D721Med (cell line): ENCODE measurements at regions not wholly inside any gene's neighbourhood (a gene's known extent, or its start where the extent isn't known, plus 50 kb on each side); places are given as distances from the start of the nearest gene placed in this dataset.

Source experiments
- DNase-seq: peaks from one replicate; pipeline ENCODE4 v3.0.0; 2011; ENCODE audit warnings: low spot score; ENCODE audit not compliant: insufficient read length
- FAIRE-seq: peaks from 2 replicates; lab custom pipeline; 2011; peaks lifted over from hg19 to GRCh38; lab: Jason Lieb, UNC
- TF ChIP-seq, protein P1 (sequence below): IDR thresholded peaks from 2 replicates; pipeline ENCODE4 v1.5.1; 2012; ENCODE audit warnings: mild to moderate bottlenecking, control low read depth; ENCODE audit not compliant: insufficient read depth; ENCODE audit errors: missing control alignments

- FAIRE-seq (no peak), DNase-seq (no peak)
- TF ChIP-seq, protein P1, sequence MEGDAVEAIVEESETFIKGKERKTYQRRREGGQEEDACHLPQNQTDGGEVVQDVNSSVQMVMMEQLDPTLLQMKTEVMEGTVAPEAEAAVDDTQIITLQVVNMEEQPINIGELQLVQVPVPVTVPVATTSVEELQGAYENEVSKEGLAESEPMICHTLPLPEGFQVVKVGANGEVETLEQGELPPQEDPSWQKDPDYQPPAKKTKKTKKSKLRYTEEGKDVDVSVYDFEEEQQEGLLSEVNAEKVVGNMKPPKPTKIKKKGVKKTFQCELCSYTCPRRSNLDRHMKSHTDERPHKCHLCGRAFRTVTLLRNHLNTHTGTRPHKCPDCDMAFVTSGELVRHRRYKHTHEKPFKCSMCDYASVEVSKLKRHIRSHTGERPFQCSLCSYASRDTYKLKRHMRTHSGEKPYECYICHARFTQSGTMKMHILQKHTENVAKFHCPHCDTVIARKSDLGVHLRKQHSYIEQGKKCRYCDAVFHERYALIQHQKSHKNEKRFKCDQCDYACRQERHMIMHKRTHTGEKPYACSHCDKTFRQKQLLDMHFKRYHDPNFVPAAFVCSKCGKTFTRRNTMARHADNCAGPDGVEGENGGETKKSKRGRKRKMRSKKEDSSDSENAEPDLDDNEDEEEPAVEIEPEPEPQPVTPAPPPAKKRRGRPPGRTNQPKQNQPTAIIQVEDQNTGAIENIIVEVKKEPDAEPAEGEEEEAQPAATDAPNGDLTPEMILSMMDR, result no peak
Observed at GRCh38 chr5:115394531-115394930, 98.1 kb upstream of the CCDC112 start.

DNA sequence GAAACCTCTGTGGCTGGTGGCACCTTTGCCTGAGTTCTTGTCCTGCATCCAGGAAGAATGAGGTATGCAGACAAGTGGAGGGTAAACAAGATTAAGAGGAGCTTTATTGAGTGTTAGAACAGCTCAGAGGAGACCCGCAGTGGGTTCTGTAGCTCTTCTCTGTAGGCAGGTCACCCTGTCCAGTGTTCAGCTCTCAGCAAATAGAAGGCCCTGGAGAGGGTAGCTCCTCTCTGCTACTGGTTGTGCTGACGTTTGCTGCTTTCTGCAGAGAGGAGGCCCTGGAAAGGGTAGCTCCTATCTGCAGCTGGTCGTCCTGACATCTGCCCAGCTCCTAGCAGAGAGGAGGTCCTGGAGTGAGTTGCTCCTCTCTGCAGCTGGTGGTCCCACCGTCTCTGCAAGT, 96.8 kb upstream of the CCDC112 start:
- DNase-seq (no peak), FAIRE-seq (no peak)
- TF ChIP-seq, protein P1, result no peak

DNA sequence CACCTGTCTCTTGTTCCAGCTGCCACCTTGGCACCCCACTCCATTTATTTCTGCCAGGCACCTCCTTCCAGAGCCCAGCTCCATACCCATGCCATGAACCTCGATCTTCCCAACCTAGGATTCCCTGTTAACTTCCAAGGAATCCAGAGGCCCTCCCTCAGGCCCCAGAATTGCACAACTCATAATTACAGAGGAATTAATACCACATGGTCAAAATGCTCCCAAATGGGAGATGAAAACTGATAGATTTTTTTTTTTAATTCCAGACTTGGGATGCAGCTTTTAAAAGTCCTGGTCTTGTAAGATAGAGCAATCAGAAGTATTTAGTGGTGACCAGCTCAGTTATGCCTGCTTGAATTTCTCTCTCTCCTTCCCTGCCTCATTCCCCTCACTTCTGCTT, 96.2 kb upstream of the CCDC112 start:
- no peak for DNase-seq
- TF ChIP-seq, protein P1, result no peak
- FAIRE-seq, result no peak

DNA sequence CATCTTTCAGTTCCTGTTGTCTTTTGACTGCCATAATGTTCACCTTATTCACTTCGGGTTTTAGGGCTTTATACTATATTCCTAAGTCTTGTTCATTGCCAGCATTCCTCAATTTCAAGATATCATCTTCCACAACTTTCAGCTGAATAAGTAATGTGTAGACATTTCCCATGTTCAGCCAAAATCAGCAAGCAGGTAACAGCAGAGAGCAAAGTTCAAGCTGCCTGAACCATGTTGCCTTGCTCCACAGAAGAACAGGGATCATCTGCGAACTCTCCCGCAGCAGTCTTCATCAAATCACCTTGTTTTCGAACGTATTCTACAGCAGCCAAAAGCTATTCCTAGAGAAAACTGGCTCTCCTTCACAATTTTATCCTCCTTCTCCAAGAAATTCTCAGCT, 95.3 kb upstream of the CCDC112 start:
- TF ChIP-seq, protein P1, result no peak
- DNase-seq, result no peak
- no peak for FAIRE-seq

GRCh38 chr5:115389799-115390382, 93.4 kb upstream of the CCDC112 start:
- FAIRE-seq (no peak), DNase-seq (no peak)
- TF ChIP-seq, protein P1, result peak; percentile 10

- FAIRE-seq (no peak), DNase-seq (no peak)
- TF ChIP-seq, protein P1, result no peak
Observed at GRCh38 chr5:115389034-115389798, 92.8 kb upstream of the CCDC112 start.

- TF ChIP-seq, protein P1, result no peak
- no peak for FAIRE-seq
- no peak for DNase-seq
Observed at GRCh38 chr5:115388240-115388639, 91.8 kb upstream of the CCDC112 start.
